ENCODE measurements at regions not wholly inside any gene's neighbourhood (a gene's known extent, or its start where the extent isn't known, plus 50 kb on each side); places are given as distances from the start of the nearest gene placed in this dataset.

DNA sequence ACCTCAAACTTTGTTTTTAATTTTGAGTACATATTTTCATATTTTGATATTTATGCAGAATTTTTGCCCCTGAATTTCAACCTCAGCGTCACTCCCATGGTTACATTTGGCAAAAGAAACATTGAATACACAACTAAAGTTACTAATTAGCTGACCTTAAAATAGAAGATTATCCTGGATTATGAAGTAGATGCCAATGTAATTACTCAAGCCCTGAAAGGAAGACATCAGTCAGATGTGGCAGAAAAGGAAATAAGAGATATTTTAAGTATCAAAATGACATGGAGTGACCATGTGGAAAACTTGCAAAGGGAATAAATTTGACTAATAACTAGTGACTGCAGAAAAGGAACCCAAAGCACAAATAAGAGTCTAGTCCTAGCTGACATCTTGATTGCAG, 701.3 kb upstream of the KCND2 start:
- TF ChIP-seq, protein P1, sequence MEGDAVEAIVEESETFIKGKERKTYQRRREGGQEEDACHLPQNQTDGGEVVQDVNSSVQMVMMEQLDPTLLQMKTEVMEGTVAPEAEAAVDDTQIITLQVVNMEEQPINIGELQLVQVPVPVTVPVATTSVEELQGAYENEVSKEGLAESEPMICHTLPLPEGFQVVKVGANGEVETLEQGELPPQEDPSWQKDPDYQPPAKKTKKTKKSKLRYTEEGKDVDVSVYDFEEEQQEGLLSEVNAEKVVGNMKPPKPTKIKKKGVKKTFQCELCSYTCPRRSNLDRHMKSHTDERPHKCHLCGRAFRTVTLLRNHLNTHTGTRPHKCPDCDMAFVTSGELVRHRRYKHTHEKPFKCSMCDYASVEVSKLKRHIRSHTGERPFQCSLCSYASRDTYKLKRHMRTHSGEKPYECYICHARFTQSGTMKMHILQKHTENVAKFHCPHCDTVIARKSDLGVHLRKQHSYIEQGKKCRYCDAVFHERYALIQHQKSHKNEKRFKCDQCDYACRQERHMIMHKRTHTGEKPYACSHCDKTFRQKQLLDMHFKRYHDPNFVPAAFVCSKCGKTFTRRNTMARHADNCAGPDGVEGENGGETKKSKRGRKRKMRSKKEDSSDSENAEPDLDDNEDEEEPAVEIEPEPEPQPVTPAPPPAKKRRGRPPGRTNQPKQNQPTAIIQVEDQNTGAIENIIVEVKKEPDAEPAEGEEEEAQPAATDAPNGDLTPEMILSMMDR (IDR thresholded peaks at IDR 0.05), result no peak
- TF ChIP-seq EZH2 (IDR thresholded peaks at IDR 0.05; ENCODE audit: borderline replicate concordance, insufficient read depth, low read depth, low read length, poor library complexity, severe bottlenecking), result no peak
